Hematopoietic multipotent progenitor cell treated with erythropoietin and hydrocortisone succinate and interleukin-3 and kit ligand, for 17 days (in vitro differentiated cells): ENCODE measurements at regions not wholly inside any gene's neighbourhood (a gene's known extent, or its start where the extent isn't known, plus 50 kb on each side); places are given as distances from the start of the nearest gene placed in this dataset.
"Not testable (repeated sequence)": the region's sequence is repeated elsewhere in the genome, so short reads cannot be mapped to it uniquely, and the experiment has no call there.

Experiments used
- DNase-seq: peaks from one replicate; pipeline ENCODE4 v3.0.0-alpha.2; 2015; ENCODE audit warnings: low spot score

DNA sequence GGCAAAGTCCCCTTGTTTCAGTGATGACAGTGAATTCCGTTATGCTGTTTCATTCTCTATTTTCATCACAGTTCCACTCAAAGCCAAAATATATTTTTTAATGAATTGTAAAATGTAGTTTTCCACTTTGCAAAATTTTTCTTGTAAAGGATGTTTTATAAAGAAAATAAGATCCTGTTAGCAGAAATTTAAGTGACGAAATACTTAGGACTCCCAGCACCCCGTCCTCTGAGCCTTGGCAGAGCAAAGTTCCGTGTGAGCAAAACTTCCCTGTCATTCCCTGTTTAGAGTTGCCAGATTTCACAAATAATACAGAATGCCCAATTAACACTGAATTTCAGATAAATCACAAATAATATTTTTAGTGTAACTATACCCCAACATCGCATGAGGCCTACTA lies 81.0 kb upstream of the RBPJ start:
- no peak for DNase-seq

- DNase-seq = no peak
Observed at GRCh38 chr4:26241179-26241578, 79.6 kb upstream of the RBPJ start.

- no peak for DNase-seq
Observed at GRCh38 chr4:26242451-26242850, 78.4 kb upstream of the RBPJ start.

GRCh38 chr4:26244138-26244537 lies 76.7 kb upstream of the RBPJ start:
- not testable (repeated sequence) for DNase-seq

GRCh38 chr4:26248647-26249046 lies 72.2 kb upstream of the RBPJ start:
- no peak for DNase-seq

DNA sequence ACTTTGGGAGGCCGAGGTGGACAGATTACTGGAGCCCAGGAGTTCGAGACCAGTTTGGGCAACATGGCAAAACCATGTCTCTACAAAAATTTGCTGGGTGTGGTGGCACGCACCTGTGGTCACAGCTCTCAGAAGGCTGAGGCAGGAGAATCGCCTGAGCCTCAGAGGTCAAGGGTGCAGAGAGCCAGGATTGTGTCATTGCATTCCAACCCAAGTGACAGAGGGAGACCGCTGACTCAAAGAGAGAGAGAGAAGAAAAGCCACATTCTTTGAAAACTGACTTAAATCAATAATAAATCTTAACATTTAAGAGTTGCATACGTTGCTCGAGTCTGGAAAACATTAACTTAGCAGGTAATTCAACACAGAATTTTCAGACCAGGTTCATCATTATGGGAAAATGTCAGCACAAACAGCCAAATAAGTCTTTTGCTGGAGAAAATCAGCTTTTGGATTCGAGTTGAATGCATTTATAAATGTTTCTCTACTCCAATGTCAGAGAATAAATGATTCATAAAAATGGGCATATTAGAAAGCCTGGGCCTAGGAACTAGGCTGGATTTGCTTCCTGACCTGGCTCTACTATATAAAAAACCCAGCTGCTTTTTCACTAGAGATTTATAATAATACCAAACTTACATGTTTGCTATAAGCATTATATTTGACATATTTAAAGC lies 68.3 kb upstream of the RBPJ start:
- DNase-seq = no peak

GRCh38 chr4:26253968-26254367 lies 66.8 kb upstream of the RBPJ start:
- no peak for DNase-seq

GRCh38 chr4:26255989-26256388 lies 64.8 kb upstream of the RBPJ start:
- no peak for DNase-seq

DNA sequence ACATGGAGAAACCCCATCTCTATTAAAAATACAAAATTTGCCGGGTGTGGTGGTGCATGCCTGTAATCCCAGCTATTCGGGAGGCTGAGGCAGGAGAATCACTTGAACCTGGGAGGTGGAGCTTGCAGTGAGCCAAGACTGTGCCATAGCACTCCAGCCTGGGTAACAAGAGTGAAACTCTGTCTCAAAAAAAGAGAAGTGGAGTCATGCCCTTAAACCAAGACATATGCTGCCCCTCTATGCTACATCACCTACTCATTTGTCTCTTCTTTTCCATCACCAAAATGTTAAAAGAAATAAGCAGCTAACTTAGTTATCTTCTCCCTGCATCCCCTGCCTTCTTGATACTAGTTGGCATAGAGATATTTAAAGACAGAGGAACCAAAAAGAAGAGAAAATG lies 63.4 kb upstream of the RBPJ start:
- DNase-seq = not testable (repeated sequence)

- DNase-seq = no peak
Observed at GRCh38 chr4:26257850-26258249, 63.0 kb upstream of the RBPJ start.

DNA sequence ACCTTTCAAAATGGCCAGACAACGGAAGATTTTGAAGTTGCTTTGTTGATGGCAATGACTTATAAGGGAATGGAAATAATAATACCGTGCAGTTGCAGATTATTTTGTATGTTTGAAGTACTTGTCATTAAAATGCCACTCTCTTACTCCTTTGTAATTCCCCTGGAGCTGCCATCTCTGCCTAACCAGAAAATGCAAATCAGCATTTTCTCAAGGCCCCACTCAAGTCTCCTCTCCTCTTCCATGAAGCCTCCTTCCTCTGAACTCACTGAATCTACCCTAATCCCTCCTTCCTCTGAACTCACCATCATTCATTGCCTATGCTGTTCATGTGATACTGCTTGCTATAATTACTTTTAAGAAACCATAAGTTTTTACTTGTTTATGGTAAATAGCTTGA lies 60.2 kb upstream of the RBPJ start:
- DNase-seq = no peak

- DNase-seq = no peak
Observed at GRCh38 chr4:26261405-26261804, 59.4 kb upstream of the RBPJ start.

GRCh38 chr4:26263165-26263564 lies 57.6 kb upstream of the RBPJ start:
- no peak for DNase-seq

DNA sequence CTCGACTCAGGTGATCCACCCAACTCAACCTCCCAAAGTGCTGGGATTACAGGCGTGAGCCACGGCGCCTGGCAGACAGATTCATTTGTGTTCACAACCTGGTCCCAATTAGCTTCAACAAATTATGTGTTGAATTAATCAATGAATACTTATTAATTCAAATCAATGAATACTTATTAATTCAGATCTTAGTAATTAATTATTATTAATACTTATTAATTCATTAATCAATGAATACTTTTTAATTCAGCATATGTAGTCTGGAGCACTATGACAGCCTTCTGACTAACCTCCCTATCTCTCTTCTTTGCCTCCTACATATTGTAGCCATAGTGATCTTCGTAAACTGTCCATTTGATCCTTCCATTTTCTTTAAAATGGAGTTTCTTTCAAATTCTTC lies 56.7 kb upstream of the RBPJ start:
- DNase-seq = no peak

DNA sequence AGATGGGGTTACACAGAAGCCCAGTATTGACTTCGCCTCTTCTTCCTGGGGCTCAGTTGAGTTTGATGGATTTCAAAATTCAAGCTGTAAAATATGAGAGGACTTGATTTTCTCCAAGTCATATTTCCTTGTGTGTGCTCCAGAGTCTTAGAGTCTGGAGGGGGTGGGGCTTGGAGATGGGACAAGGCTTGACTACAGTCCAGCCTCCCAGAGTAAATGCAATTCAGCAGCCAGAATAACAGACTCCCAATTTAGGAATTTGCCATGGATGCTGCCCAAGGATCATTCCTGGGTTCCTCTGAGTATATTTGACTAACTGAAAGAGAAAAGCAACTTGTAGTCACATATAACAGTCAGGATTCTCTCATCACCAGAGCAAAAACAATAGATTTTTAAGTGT lies 53.7 kb upstream of the RBPJ start:
- DNase-seq = no peak

- DNase-seq = no peak
Observed at GRCh38 chr4:26268246-26268645, 52.6 kb upstream of the RBPJ start.

DNA sequence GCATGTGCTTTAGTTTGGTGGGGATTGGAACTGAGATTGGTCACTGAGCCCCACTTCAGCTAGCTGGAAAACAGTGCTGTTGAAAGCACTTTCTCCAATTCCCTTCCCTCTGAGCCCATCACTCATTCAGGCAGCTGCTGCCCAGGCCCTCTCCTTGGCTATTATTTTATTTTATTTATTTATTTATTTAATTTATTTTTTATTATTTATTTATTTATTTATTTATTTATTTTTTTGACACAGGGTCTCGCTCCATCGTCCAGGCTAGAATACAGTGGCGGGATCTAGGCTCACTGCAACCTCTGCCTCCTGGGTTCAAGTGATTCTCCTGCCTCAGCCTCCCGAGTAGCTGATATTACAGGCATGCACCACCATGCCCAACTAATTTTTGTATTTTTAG lies 51.8 kb upstream of the RBPJ start:
- DNase-seq = no peak
